DND-41 (cell line): ENCODE measurements at regions not wholly inside any gene's neighbourhood (a gene's known extent, or its start where the extent isn't known, plus 50 kb on each side); places are given as distances from the start of the nearest gene placed in this dataset.

Experiments used
- CTCF ChIP-seq: IDR thresholded peaks from 2 replicates; pipeline ENCODE4 v1.5.1; 2012; ENCODE audit warnings: borderline replicate concordance, low read length, moderate library complexity, mild to moderate bottlenecking; ENCODE audit not compliant: poor library complexity, severe bottlenecking; ENCODE audit errors: extremely low read depth
- EZH2 ChIP-seq: IDR thresholded peaks from 3 replicates; pipeline ENCODE4 v1.6.1; 2012; ENCODE audit warnings: borderline replicate concordance, low read depth, mild to moderate bottlenecking, moderate library complexity, low read length, inconsistent platforms; ENCODE audit not compliant: severe bottlenecking

GRCh38 chr6:113767985-113768384 is 89.2 kb upstream of the MARCKS start:
- TF ChIP-seq CTCF (no peak), EZH2 (no peak)
